C4-2B (cell line): ENCODE measurements at regions not wholly inside any gene's neighbourhood (a gene's known extent, or its start where the extent isn't known, plus 50 kb on each side); places are given as distances from the start of the nearest gene placed in this dataset.

Experiments
- CTCF ChIP-seq: fragments of 450-650 bp; conservative IDR thresholded peaks from 2 replicates; pipeline ENCODE4 v1.5.1; 2017; ENCODE audit warnings: mild to moderate bottlenecking
- ZFX ChIP-seq: fragments of 450-650 bp; IDR thresholded peaks from 2 replicates; pipeline ENCODE4 v1.6.1; 2017

- TF ChIP-seq CTCF = no peak
- no peak for TF ChIP-seq ZFX
Observed at GRCh38 chr11:26102325-26102724, 229.6 kb upstream of the ANO3 start.
